Activated CD8-positive, alpha-beta T cell treated with anti-CD3 and anti-CD28 coated beads, Interleukin-2, amount 10 ng/mL, durations not matched to agents 7 days and 5 days (primary cell): ENCODE measurements at regions not wholly inside any gene's neighbourhood (a gene's known extent, or its start where the extent isn't known, plus 50 kb on each side); places are given as distances from the start of the nearest gene placed in this dataset.

Experiments used
- ATAC-seq: fragments of 150-1000 bp; cut with Tn5 transposase; one replicate; pipeline ENCODE4 v1.10.0; 2021; ENCODE audit warnings: moderate library complexity
- CTCF ChIA-PET: fragments of 350-600 bp; sonication (Branson Sonifier 250); formaldehyde crosslinking; loops from one replicate; lab custom pipeline; 2021; ENCODE audit warnings: antibody characterized with exemption; lab: Charles Lee
- POLR2A ChIA-PET: fragments of 350-600 bp; sonication (Branson Sonifier 250); formaldehyde crosslinking; loops from one replicate; lab custom pipeline; 2021; ENCODE audit warnings: antibody characterized with exemption; lab: Charles Lee
- DNase-seq: peaks from one replicate; pipeline ENCODE4 v3.0.0-alpha.2; 2020
- H3K27ac Mint-ChIP-seq: one replicate; pipeline ENCODE4 v1.8.0; 2021; ENCODE audit warnings: mild to moderate bottlenecking, mixed read lengths
- H3K27me3 Mint-ChIP-seq: one replicate; pipeline ENCODE4 v1.8.0; 2021; ENCODE audit warnings: low read depth, mixed read lengths
- H3K36me3 Mint-ChIP-seq: one replicate; pipeline ENCODE4 v1.8.0; 2021; ENCODE audit warnings: low read depth, mixed read lengths
- H3K4me1 Mint-ChIP-seq: one replicate; pipeline ENCODE4 v1.8.0; 2021; ENCODE audit warnings: low read depth, mixed read lengths
- H3K4me3 Mint-ChIP-seq: one replicate; pipeline ENCODE4 v1.8.0; 2021; ENCODE audit warnings: mild to moderate bottlenecking, mixed read lengths
- H3K9me3 Mint-ChIP-seq: one replicate; pipeline ENCODE4 v1.8.0; 2022; ENCODE audit warnings: mixed read lengths; ENCODE audit not compliant: insufficient read depth

GRCh38 chr7:155371884-155372781, 74.5 kb downstream of the INSIG1 start:
- H3K27me3 Mint-ChIP-seq = peaks cover 65% of the 10 kb centered on the region
- ChIA-PET CTCF (interaction anchor here (0.7 to 2.1 kb wide), 4 partner anchors 9 to 444 kb away, joined by 3 to 7 read pairs (median 4); no protein-coding TSS in a partner anchor), POLR2A (no interaction called here)
- H3K27ac Mint-ChIP-seq = no peak overlapping the region
- no peaks in the 10 kb centered on the region for H3K9me3 Mint-ChIP-seq
- H3K4me1 Mint-ChIP-seq = peaks cover 31% of the 10 kb centered on the region
- ATAC-seq = peak; percentile 74
- H3K36me3 Mint-ChIP-seq = peaks cover 5% of the 10 kb centered on the region
- no peak for DNase-seq
- no peak overlapping the region for H3K4me3 Mint-ChIP-seq

- Mint-ChIP-seq H3K27ac (peak overlapping the region; percentile 8), H3K36me3 (peaks cover 5% of the 10 kb centered on the region), H3K4me3 (peak overlapping the region; percentile 40), H3K9me3 (no peaks in the 10 kb centered on the region), H3K27me3 (peaks cover 72% of the 10 kb centered on the region), H3K4me1 (peaks cover 35% of the 10 kb centered on the region)
- no peak for DNase-seq
- no peak for ATAC-seq
- POLR2A ChIA-PET = no interaction called here
- CTCF ChIA-PET = interaction anchor here (1.0 to 2.1 kb wide), 3 partner anchors 11 to 445 kb away, joined by 4 to 7 read pairs (median 4); no protein-coding TSS in a partner anchor
These were observed 75.2 kb downstream of the INSIG1 start for GRCh38 chr7:155372782-155373358.

GRCh38 chr7:155373359-155374273, 75.9 kb downstream of the INSIG1 start:
- Mint-ChIP-seq H3K27ac (peak overlapping the region; percentile 55), H3K4me3 (peak overlapping the region; percentile 40), H3K27me3 (peaks cover 80% of the 10 kb centered on the region), H3K36me3 (peaks cover 5% of the 10 kb centered on the region), H3K9me3 (no peaks in the 10 kb centered on the region), H3K4me1 (peaks cover 38% of the 10 kb centered on the region)
- ATAC-seq = no peak
- ChIA-PET CTCF (interaction anchor here (0.8 to 2.1 kb wide), 2 partner anchors 9 to 446 kb away, joined by 3 to 7 read pairs; no protein-coding TSS in a partner anchor), POLR2A (no interaction called here)
- no peak for DNase-seq

GRCh38 chr7:155374276-155375252, 76.9 kb downstream of the INSIG1 start:
- Mint-ChIP-seq H3K9me3 (no peaks in the 10 kb centered on the region), H3K27me3 (peaks cover 84% of the 10 kb centered on the region), H3K36me3 (peaks cover 5% of the 10 kb centered on the region), H3K4me1 (peaks cover 38% of the 10 kb centered on the region), H3K4me3 (no peak overlapping the region), H3K27ac (peak overlapping the region; percentile 3)
- POLR2A ChIA-PET = no interaction called here
- no peak for ATAC-seq
- no peak for DNase-seq
- CTCF ChIA-PET = interaction anchor here (0.8 to 1.4 kb wide), 2 partner anchors 9 to 447 kb away, joined by 3 to 5 read pairs; no protein-coding TSS in a partner anchor

GRCh38 chr7:155375337-155376277, 77.9 kb downstream of the INSIG1 start:
- H3K36me3 Mint-ChIP-seq = peaks cover 5% of the 10 kb centered on the region

GRCh38 chr7:155377071-155377837, 79.6 kb downstream of the INSIG1 start:
- Mint-ChIP-seq H3K4me3 (no peak overlapping the region), H3K27me3 (peaks cover 86% of the 10 kb centered on the region), H3K9me3 (no peaks in the 10 kb centered on the region), H3K4me1 (peaks cover 50% of the 10 kb centered on the region), H3K36me3 (peaks cover 5% of the 10 kb centered on the region), H3K27ac (no peak overlapping the region)
- CTCF ChIA-PET = no interaction called here
- ATAC-seq (no peak), DNase-seq (no peak)
- POLR2A ChIA-PET = interaction anchor here (0.7 kb wide), 1 partner anchor 47 kb away, joined by 3 read pairs; no protein-coding TSS in a partner anchor

More at GRCh38 chr7:155375337-155376277, 77.9 kb downstream of the INSIG1 start:
- CTCF ChIA-PET = interaction anchor here (1.4 kb wide), 1 partner anchor 448 kb away, joined by 5 read pairs; no protein-coding TSS in a partner anchor
- Mint-ChIP-seq H3K27me3 (peaks cover 88% of the 10 kb centered on the region), H3K27ac (peak overlapping the region; percentile 3), H3K4me3 (no peak overlapping the region), H3K9me3 (no peaks in the 10 kb centered on the region), H3K4me1 (peaks cover 44% of the 10 kb centered on the region)
- POLR2A ChIA-PET = no interaction called here
- ATAC-seq (no peak), DNase-seq (no peak)

GRCh38 chr7:155377838-155378579, 79.9 kb upstream of the EN2 start:
- ChIA-PET CTCF (interaction anchor here (2.1 kb wide), 1 partner anchor 155 kb away, joined by 5 read pairs; no protein-coding TSS in a partner anchor), POLR2A (no interaction called here)
- Mint-ChIP-seq H3K9me3 (no peaks in the 10 kb centered on the region), H3K27ac (no peak overlapping the region), H3K36me3 (peaks cover 5% of the 10 kb centered on the region), H3K4me3 (no peak overlapping the region), H3K27me3 (peaks cover 87% of the 10 kb centered on the region), H3K4me1 (peaks cover 46% of the 10 kb centered on the region)
- DNase-seq (no peak), ATAC-seq (no peak)

- POLR2A ChIA-PET = no interaction called here
- DNase-seq (no peak), ATAC-seq (no peak)
- Mint-ChIP-seq H3K9me3 (no peaks in the 10 kb centered on the region), H3K4me1 (peaks cover 41% of the 10 kb centered on the region), H3K36me3 (peaks cover 2% of the 10 kb centered on the region), H3K27me3 (peaks cover 87% of the 10 kb centered on the region), H3K4me3 (no peak overlapping the region), H3K27ac (no peak overlapping the region)
- CTCF ChIA-PET = interaction anchor here (1.7 to 2.1 kb wide), 2 partner anchors 155 to 220 kb away, joined by 5 to 6 read pairs; no protein-coding TSS in a partner anchor
These were observed 79.4 kb upstream of the EN2 start for GRCh38 chr7:155378580-155378934.
